ENCODE measurements at regions not wholly inside any gene's neighbourhood (a gene's known extent, or its start where the extent isn't known, plus 50 kb on each side); places are given as distances from the start of the nearest gene placed in this dataset.
"Not testable (repeated sequence)": the region's sequence is repeated elsewhere in the genome, so short reads cannot be mapped to it uniquely, and the experiment has no call there.

- not testable (repeated sequence) for DNase-seq (ENCODE audit: low spot score)
Observed at GRCh38 chr7:24629958-24630357, 56.7 kb downstream of the PALS2 start.

- DNase-seq (ENCODE audit: low spot score), result no peak
Observed at GRCh38 chr7:24630596-24630995, 57.3 kb downstream of the PALS2 start.

- peak; percentile 15 for DNase-seq (ENCODE audit: low spot score)
Observed at GRCh38 chr7:24637021-24637420, 63.8 kb downstream of the PALS2 start.

GRCh38 chr7:24637706-24638105 lies 64.5 kb downstream of the PALS2 start:
- no peak for DNase-seq (ENCODE audit: low spot score)

- DNase-seq (ENCODE audit: low spot score), result not testable (repeated sequence)
Observed at GRCh38 chr7:24644567-24644966, 71.3 kb downstream of the PALS2 start.
